Effector memory CD8-positive, alpha-beta T cell (primary cell): ENCODE measurements at regions not wholly inside any gene's neighbourhood (a gene's known extent, or its start where the extent isn't known, plus 50 kb on each side); places are given as distances from the start of the nearest gene placed in this dataset.
A peak's percentile ranks its signal among the peaks of the same experiment; 100 is the strongest.

ENCODE experiments used
- ATAC-seq: fragments of 150-1000 bp; cut with Tn5 transposase; replicated peaks from 2 replicates; pipeline ENCODE4 v1.10.0; 2021; ENCODE audit warnings: mild to moderate bottlenecking, moderate library complexity
- DNase-seq, 3 experiments: peaks; one replicate each; pipeline ENCODE4 v3.0.0; 2021
- H3K27ac Mint-ChIP-seq, 2 donors: one replicate each; pipeline ENCODE4 v1.8.0; 2022; ENCODE audit warnings: mild to moderate bottlenecking in 2 of 2, mixed read lengths in 2 of 2, moderate library complexity in 2 of 2
- H3K27me3 Mint-ChIP-seq, 2 donors: one replicate each; pipeline ENCODE4 v1.8.0; 2022; ENCODE audit warnings: mixed read lengths in 2 of 2
- H3K36me3 Mint-ChIP-seq: one replicate; pipeline ENCODE4 v1.8.0; 2022; ENCODE audit warnings: mild to moderate bottlenecking, moderate library complexity, mixed read lengths; ENCODE audit not compliant: insufficient read depth
- H3K4me1 Mint-ChIP-seq, 2 donors: one replicate each; pipeline ENCODE4 v1.8.0; 2022; ENCODE audit warnings: low read depth in 2 of 2, mixed read lengths in 2 of 2
- H3K4me3 Mint-ChIP-seq, 2 donors: one replicate each; pipeline ENCODE4 v1.8.0; 2022; ENCODE audit warnings: mild to moderate bottlenecking in 2 of 2, mixed read lengths in 2 of 2, moderate library complexity in 2 of 2
- H3K9me3 Mint-ChIP-seq, 2 donors: one replicate each; pipeline ENCODE4 v1.8.0; 2022; ENCODE audit warnings: mixed read lengths in 2 of 2

DNA sequence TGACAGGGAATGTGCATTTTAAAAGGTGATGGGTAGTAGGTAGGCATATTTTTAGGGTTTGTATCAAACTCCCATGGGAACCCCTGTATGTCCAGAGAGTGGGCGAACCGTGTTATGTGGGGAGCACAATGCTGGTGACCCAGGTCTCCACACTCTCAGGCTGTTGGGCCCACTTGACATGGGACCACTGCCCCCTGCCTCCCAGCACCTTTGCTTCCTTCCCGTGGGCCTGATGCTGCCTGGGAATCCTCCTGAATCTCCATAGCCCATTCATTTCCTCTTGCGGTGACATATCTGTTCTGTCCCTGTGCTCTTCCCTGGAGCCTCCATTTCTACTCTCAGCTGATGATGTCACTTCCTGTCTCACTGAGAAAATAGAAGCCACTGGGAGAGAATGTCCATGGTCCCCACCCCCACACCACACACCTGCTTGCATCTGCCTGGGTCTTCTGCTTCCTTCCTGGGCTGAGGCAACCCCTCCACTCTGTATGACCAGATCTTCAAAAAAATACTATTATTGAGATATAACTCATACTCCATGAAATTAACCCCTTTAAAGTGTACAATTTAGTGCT is 55.8 kb upstream of the THY1 start:
- Mint-ChIP-seq H3K27ac (no peak overlapping the region), H3K4me3 (no peak overlapping the region), H3K4me1 (peaks cover 0 to 5% of the 10 kb centered on the region in 2 donors), H3K27me3 (peaks cover 58 to 85% of the 10 kb centered on the region in 2 donors), H3K9me3 (no peaks in the 10 kb centered on the region), H3K36me3 (no peaks in the 10 kb centered on the region)
- DNase-seq, result no peak
- ATAC-seq, result no peak

DNA sequence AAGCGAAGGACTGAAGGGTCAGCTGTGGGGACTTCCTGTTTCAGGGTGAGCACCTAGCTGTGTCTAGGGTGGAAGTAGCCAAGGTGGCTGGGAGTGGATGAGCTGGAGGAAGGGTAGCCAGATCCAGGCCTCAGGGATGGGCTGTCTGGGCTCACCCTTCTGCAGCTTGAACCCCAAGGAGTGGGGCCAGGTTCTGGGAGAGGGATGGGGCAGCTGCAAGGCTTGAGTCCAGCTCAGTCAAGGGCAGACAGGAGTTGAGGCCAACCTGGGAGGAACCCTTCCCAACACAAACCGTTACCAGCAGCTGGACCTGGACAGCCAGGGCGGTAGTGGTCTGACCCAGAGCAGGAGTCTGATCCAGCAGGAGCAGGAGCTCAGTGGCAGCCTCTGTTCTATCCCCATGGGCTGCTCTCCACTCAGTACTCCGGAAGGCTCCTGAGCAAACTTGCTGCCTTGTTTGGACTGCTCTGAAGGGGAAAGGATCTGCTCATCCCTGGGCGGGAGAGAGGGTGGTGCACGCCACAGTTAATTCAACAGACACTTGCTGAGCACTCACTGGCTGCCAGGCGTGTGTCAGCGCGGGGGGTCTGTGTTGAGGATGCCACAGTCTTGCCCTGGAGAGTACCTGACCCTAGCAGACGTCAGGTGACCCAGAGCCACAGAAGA is 53.8 kb upstream of the THY1 start:
- Mint-ChIP-seq H3K9me3 (no peaks in the 10 kb centered on the region), H3K4me1 (peaks cover 0 to 5% of the 10 kb centered on the region in 2 donors), H3K27me3 (peaks cover 63 to 86% of the 10 kb centered on the region in 2 donors), H3K36me3 (no peaks in the 10 kb centered on the region), H3K27ac (no peak overlapping the region), H3K4me3 (no peak overlapping the region)
- ATAC-seq (no peak), DNase-seq (no peak)

DNA sequence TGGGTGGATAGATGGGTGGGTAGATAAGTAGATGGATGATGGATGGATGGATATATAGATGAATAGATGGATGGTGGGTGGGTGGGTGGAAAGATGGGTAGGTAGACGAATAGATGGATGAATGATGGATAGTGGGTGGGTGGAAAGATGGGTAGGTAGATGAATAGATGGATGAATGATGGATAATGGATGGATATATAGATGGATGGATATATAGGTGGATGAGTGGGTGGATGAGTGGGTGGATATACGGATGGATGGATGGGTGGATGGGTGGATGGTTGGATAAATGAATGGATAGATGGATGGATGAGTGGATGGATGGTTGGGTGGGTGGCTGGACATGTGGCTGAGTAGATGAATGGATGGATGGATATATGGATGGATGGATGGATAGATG is 53.1 kb upstream of the THY1 start:
- no peaks in the 10 kb centered on the region for H3K36me3 Mint-ChIP-seq
- H3K27me3 Mint-ChIP-seq, result peaks cover 64 to 86% of the 10 kb centered on the region in 2 donors
- DNase-seq (no peak), ATAC-seq (no peak)
- H3K9me3 Mint-ChIP-seq, result no peaks in the 10 kb centered on the region
- H3K4me1 Mint-ChIP-seq, result peaks cover 0 to under 1% of the 10 kb centered on the region in 2 donors
- H3K27ac Mint-ChIP-seq, result no peak overlapping the region
- H3K4me3 Mint-ChIP-seq, result no peak overlapping the region

DNA sequence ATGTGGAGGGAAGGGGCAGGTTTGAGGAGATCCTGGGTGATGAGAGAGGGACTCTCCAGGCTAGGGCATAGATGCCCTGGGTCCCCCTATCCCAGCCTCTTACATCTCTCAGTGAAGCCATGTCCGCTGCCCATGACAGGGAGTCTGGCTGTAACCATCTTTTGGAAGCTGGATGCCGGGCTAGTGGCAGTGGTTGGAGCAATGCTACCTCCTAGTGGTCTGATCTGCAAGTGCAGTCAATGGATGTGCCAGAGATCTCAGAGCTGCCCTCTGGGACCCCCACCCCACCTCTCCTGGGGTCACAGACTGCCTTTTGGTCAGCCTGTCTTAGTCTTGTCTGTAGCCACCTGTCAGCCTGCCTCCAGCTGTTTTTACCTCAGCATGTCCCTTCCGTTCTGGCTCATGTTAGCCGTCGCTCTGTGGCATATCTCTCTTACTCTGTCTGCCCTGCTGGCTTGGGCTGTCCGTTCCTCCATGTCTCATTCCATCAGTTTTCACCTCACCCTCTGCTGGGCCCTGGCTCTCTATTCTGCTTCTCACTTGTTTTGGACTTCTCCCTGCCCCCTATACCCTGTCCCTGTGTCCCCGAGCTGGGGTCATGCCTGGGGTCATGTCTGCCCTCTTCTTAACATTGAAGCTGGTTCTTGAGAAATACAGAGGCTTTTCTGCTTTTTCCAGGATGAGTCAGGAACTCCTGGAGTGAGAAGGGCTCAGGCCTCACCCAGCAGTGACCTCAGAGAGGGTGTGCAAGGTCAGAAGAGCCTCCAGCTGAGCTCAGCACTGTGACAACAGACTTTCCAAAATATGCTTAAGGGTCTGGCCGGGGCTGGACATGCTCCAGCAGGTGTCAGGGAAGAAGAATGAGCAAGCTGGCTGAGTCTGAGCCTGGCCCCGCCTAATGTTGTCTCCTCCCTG is 52.0 kb upstream of the THY1 start:
- ATAC-seq (peak; percentile 72), DNase-seq (peak; percentile 51 to 62 (median 52))
- Mint-ChIP-seq H3K4me1 (no peaks in the 10 kb centered on the region), H3K27ac (no peak overlapping the region), H3K4me3 (no peak overlapping the region), H3K27me3 (peaks cover 59 to 86% of the 10 kb centered on the region in 2 donors), H3K9me3 (no peaks in the 10 kb centered on the region), H3K36me3 (no peaks in the 10 kb centered on the region)

DNA sequence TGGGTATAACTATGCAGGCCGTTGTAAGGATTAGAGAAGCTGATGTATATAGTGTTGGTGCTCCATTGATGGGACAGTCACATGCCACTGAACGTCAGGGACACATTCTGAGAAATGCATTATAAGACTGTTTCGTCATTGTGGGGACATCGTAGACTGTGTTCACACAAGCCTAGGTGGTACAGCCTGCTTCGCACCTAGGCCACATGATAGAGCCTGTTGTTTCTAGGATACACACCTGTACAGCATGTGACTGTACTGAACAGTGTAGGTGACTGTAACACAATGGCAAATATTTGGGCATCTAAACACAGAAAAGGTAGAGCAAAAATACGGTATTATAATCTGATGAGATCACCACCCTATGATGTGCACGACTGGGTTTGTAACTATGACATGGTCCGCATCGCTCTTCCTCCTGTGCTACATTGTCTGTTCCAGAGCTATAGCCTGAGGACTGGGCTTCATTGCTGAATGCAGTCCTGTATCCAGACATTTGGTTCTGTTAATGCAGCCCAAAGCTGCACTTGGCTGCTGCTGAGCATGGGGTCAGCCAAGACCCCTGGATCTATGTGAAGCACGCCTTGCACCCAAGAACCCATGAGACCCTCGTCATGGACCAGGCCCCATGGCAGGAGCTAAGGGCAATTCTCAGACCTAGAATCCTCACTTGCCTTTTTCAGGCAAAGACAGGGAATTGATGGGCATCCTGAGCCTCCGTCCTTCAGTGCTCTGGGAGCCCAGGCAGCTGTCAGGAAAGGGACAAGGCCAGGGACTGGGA is 51.1 kb upstream of the THY1 start:
- Mint-ChIP-seq H3K9me3 (no peaks in the 10 kb centered on the region), H3K27ac (no peak overlapping the region), H3K4me1 (no peaks in the 10 kb centered on the region), H3K36me3 (no peaks in the 10 kb centered on the region), H3K4me3 (no peak overlapping the region), H3K27me3 (peaks cover 56 to 86% of the 10 kb centered on the region in 2 donors)
- no peak for ATAC-seq
- no peak for DNase-seq

DNA sequence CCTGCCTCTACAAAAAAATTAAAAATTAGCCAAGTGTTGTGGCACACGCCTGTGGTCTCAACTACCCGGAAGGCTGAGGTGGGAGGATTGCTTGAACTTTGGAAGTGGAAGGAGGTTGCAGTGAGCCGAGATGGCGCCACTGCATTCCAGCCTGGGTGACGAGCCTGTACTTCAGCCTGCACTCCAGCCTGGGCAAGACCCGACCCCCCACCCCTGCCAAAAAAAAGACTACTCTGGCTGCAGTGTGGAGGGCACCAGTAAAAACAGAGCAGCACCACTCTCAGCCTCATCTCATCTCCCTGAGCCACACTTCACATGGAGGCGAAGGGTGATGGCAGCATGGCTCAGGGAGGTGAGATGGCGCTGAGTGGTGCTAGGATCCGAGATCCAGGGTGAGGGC is 50.3 kb upstream of the THY1 start:
- Mint-ChIP-seq H3K27ac (no peak overlapping the region), H3K27me3 (peaks cover 54 to 92% of the 10 kb centered on the region in 2 donors), H3K9me3 (no peaks in the 10 kb centered on the region), H3K4me1 (no peaks in the 10 kb centered on the region), H3K4me3 (no peak overlapping the region), H3K36me3 (no peaks in the 10 kb centered on the region)
- no peak for ATAC-seq
- DNase-seq, result no peak

DNA sequence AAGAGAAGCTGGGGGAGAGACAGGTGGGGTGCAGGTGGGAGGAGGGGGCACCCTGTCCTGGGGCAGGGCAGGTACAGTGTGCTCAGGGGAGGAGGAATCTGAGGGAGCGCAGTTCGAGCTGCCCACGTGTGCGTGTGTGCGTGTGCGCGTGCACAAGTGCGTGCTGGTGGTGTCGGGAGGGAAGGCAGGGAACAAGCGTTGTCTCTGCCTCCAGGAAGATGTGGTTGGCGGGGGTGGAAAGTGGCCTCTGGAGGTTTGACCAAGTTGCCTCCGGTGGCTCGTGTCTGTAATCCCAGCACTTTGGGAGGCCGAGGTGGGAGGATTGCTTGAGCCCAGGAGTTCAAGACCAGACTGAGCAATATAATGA is 49.9 kb upstream of the THY1 start:
- Mint-ChIP-seq H3K4me3 (no peak overlapping the region), H3K36me3 (no peaks in the 10 kb centered on the region), H3K27ac (peak overlapping the region in 1 of 2 donors; percentile 76), H3K4me1 (no peaks in the 10 kb centered on the region), H3K9me3 (peaks cover 0 to under 1% of the 10 kb centered on the region in 2 donors), H3K27me3 (peaks cover 58 to 96% of the 10 kb centered on the region in 2 donors)
- ATAC-seq (no peak), DNase-seq (no peak)
